SK-N-SH (cell line): ENCODE measurements at regions not wholly inside any gene's neighbourhood (a gene's known extent, or its start where the extent isn't known, plus 50 kb on each side); places are given as distances from the start of the nearest gene placed in this dataset.

ENCODE experiments used
- CTCF ChIA-PET: fragments of 300-600, 350-600 bp; formaldehyde crosslinking; extraction: SDS; loops from one replicate; lab custom pipeline; 2021; lab: Yijun Ruan, JAX
- POLR2A ChIA-PET: fragments of 350-600 bp; sonication (Branson Sonifier 250); formaldehyde crosslinking; extraction: SDS; loops from one replicate; lab custom pipeline; 2020; ENCODE audit warnings: antibody characterized with exemption, inconsistent platforms; lab: Yijun Ruan, JAX
- DNase-seq: peaks from one replicate; pipeline ENCODE4 v3.0.0; 2012
- H2AFZ ChIP-seq: fragments of 200-600 bp; sonication (generic); 2 replicates; pipeline ENCODE4 v1.8.1; 2016; ENCODE audit warnings: antibody characterized with exemption, mild to moderate bottlenecking, low read depth
- H3F3A ChIP-seq: fragments of 200-600 bp; sonication (generic); replicated peaks from 2 replicates; pipeline ENCODE3; 2016; ENCODE audit warnings: antibody characterized with exemption, mild to moderate bottlenecking; ENCODE audit not compliant: insufficient read depth
- H3K27ac ChIP-seq, 2 experiments: fragments of 200-500 bp in 1 of 2; fragments of 200-600 bp in 1 of 2; sonication (Bioruptor generic) in 1 of 2; sonication (generic), shearing (Covaris generic) in 1 of 2; 2 replicates each; pipeline versions ENCODE4 v1.5.1 to v1.6.1; 2014 to 2016; ENCODE audit warnings: low read depth in 2 of 2, inconsistent platforms in 1 of 2, low read length in 1 of 2, mild to moderate bottlenecking in 1 of 2, mixed read lengths in 1 of 2
- H3K27me3 ChIP-seq: fragments of 200-600 bp; sonication (generic), shearing (Covaris generic); 2 replicates; pipeline ENCODE4 v1.6.1; 2016; ENCODE audit warnings: mixed run types; ENCODE audit not compliant: insufficient read depth
- H3K36me3 ChIP-seq, 2 experiments: fragments of 200-500 bp in 1 of 2; fragments of 200-600 bp in 1 of 2; sonication (Bioruptor generic) in 1 of 2; sonication (generic) in 1 of 2; replicated peaks in 1 of 2; 2 replicates each; pipeline versions ENCODE3 to v1.5.1; 2014 to 2016; ENCODE audit warnings: low read length in 1 of 2, mild to moderate bottlenecking in 1 of 2; ENCODE audit not compliant: insufficient read depth in 2 of 2, control insufficient read depth in 1 of 2
- H3K4me1 ChIP-seq, 2 experiments: fragments of 200-500 bp in 1 of 2; fragments of 200-600 bp in 1 of 2; sonication (Bioruptor generic) in 1 of 2; sonication (generic), shearing (Covaris generic) in 1 of 2; 2 replicates each; pipeline versions ENCODE4 v1.5.1 to v1.6.1; 2014 to 2016; ENCODE audit warnings: low read depth in 1 of 2, low read length in 1 of 2, mixed run types in 1 of 2; ENCODE audit not compliant: insufficient read depth in 2 of 2, control insufficient read depth in 1 of 2
- H3K4me2 ChIP-seq: fragments of 200-600 bp; sonication (generic), shearing (Covaris generic); 2 replicates; pipeline ENCODE4 v1.6.1; 2017; ENCODE audit warnings: mixed run types
- H3K4me3 ChIP-seq, 2 experiments: fragments of 200-500 bp in 1 of 2; fragments of 200-600 bp in 1 of 2; sonication (Bioruptor generic) in 1 of 2; sonication (generic), shearing (Covaris generic) in 1 of 2; 2 replicates each; pipeline versions ENCODE4 v1.5.1 to v1.8.1; 2014 to 2016; ENCODE audit warnings: low read depth in 2 of 2, inconsistent platforms in 1 of 2, low read length in 1 of 2, mild to moderate bottlenecking in 1 of 2, mixed read lengths in 1 of 2, moderate library complexity in 1 of 2
- H3K79me2 ChIP-seq: fragments of 200-600 bp; sonication (generic); 2 replicates; pipeline ENCODE4 v1.8.1; 2017; ENCODE audit warnings: mild to moderate bottlenecking; ENCODE audit not compliant: insufficient read depth
- H3K9ac ChIP-seq: fragments of 200-600 bp; sonication (generic); 2 replicates; pipeline ENCODE4 v1.6.1; 2017; ENCODE audit warnings: mixed run types
- H3K9me2 ChIP-seq: fragments of 200-600 bp; sonication (generic); 2 replicates; pipeline ENCODE4 v1.6.1; 2017; ENCODE audit warnings: mixed run types
- H3K9me3 ChIP-seq: fragments of 200-600 bp; sonication (generic); 2 replicates; pipeline ENCODE4 v1.6.1; 2017; ENCODE audit warnings: mixed run types, mild to moderate bottlenecking, moderate library complexity
- H4K20me1 ChIP-seq: fragments of 200-600 bp; sonication (generic); 2 replicates; pipeline ENCODE4 v1.6.1; 2017; ENCODE audit warnings: mild to moderate bottlenecking, mixed run types; ENCODE audit not compliant: insufficient read depth
- CHD2 ChIP-seq: fragments of 150-350 bp; IDR thresholded peaks from 2 replicates; pipeline ENCODE4 v1.6.1; 2018; ENCODE audit warnings: low read length; ENCODE audit not compliant: partially characterized antibody
- ELF1 ChIP-seq: IDR thresholded peaks from 2 replicates; pipeline ENCODE4 v1.4.0; 2012
- EP300 ChIP-seq, 2 experiments: IDR thresholded peaks; 2 replicates each; pipeline versions ENCODE4 v1.4.0 to v1.6.1; 2012; ENCODE audit warnings: borderline replicate concordance in 1 of 2, low read depth in 1 of 2, low read length in 1 of 2
- FOXM1 ChIP-seq: IDR thresholded peaks from 2 replicates; pipeline ENCODE4 v1.4.0; 2012; ENCODE audit warnings: low read depth, mild to moderate bottlenecking
- GABPA ChIP-seq: IDR thresholded peaks from 2 replicates; pipeline ENCODE4 v1.4.0; 2012; ENCODE audit warnings: low read depth, mild to moderate bottlenecking
- RFX5 ChIP-seq: IDR thresholded peaks from 2 replicates; pipeline ENCODE4 v1.6.1; 2012; ENCODE audit warnings: mild to moderate bottlenecking, improper control_type of control experiment, low read length
- RXRA ChIP-seq: IDR thresholded peaks from 2 replicates; pipeline ENCODE4 v1.4.0; 2012; ENCODE audit warnings: low read depth, mild to moderate bottlenecking, borderline replicate concordance
- SIN3A ChIP-seq: IDR thresholded peaks from 2 replicates; pipeline ENCODE4 v1.6.1; 2012; ENCODE audit warnings: low read depth, mild to moderate bottlenecking, low read length, moderate library complexity, borderline replicate concordance
- TAF1 ChIP-seq: IDR thresholded peaks from 2 replicates; pipeline ENCODE4 v1.6.1; 2012; ENCODE audit warnings: low read depth, mild to moderate bottlenecking, low read length, moderate library complexity, borderline replicate concordance
- YY1 ChIP-seq: IDR thresholded peaks from 2 replicates; pipeline ENCODE4 v1.4.0; 2012; ENCODE audit warnings: low read depth, mild to moderate bottlenecking
- WGBS: methylation state at CpG from one replicate; pipeline ENCODE4 v1.1.6; 2017; ENCODE audit warnings: low lambda C conversion rate; 5-methylcytosine and 5-hydroxymethylcytosine counted together
- TF ChIP-seq, protein P1 (sequence below): fragments of 150-350 bp; IDR thresholded peaks from 2 replicates; pipeline ENCODE4 v1.6.1; 2017; ENCODE audit warnings: antibody characterized with exemption, low read length, low read depth, borderline replicate concordance
- TF ChIP-seq, protein P2 (sequence below): IDR thresholded peaks from 2 replicates; pipeline ENCODE4 v1.6.1; 2012; ENCODE audit warnings: mild to moderate bottlenecking, low read depth, low read length, moderate library complexity
- TF ChIP-seq, protein P3 (sequence below): fragments of 150-350 bp; IDR thresholded peaks from 2 replicates; pipeline ENCODE4 v1.6.1; 2016; ENCODE audit warnings: mild to moderate bottlenecking, low read depth, low read length

DNA sequence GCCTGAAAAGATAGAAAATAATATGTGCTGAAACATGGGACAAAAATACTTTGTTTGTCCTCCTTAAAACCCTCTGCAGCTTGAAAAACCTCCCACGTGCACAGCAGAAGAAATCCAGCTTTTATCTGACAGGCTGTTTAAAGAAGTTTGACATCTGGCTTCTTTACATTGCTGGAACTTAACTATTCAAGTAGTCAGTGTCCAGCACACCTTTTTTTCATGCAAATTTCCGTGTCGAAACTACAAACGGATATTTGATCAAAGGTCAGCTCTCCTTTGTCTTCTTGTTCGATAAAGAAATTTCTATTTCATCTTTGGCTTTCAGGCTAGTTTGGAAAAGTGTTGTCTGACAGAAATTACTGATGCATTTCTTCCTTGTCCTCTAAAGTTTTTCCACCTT, 66.8 kb upstream of the KBTBD8 start (continued):
- TF ChIP-seq EP300 (IDR thresholded peaks at IDR 0.05; ENCODE audit: borderline replicate concordance in 1 of 2, low read depth in 1 of 2, low read length in 1 of 2), result no peak

DNA sequence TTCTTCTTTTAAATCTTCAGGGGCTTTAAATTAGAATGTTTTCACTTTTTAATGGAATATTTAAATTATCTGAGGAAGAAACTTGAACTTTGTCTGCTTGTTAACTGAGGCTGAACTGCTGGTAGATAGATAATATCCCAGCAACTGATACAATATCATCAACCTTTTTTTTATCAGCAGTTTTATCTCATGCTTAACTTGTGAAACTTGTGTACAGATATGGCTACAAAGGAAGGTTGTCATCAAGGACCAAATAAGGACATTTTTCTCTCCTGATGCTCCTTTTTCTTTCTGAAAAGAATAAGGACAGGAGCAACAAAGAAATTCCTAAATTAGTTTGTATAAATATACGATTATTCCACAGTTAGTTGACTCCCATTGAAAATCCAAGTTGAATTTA, 66.4 kb upstream of the KBTBD8 start:
- H3K27me3 ChIP-seq, result no peaks in the 10 kb centered on the region
- H3K27ac ChIP-seq, result no peak overlapping the region
- no peaks in the 10 kb centered on the region for H3F3A ChIP-seq
- H3K4me3 ChIP-seq, result no peak overlapping the region
- no peak overlapping the region for H3K4me2 ChIP-seq
- no peak for TF ChIP-seq GABPA
- TF ChIP-seq RXRA, result no peak
- TF ChIP-seq CHD2, result no peak
- no peak for TF ChIP-seq TAF1
- TF ChIP-seq FOXM1, result no peak
- TF ChIP-seq YY1, result no peak
- TF ChIP-seq SIN3A, result no peak
- TF ChIP-seq, protein P1, sequence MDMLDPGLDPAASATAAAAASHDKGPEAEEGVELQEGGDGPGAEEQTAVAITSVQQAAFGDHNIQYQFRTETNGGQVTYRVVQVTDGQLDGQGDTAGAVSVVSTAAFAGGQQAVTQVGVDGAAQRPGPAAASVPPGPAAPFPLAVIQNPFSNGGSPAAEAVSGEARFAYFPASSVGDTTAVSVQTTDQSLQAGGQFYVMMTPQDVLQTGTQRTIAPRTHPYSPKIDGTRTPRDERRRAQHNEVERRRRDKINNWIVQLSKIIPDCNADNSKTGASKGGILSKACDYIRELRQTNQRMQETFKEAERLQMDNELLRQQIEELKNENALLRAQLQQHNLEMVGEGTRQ, result no peak
- TF ChIP-seq ELF1, result no peak
- TF ChIP-seq, all 33 proteins: peak for 0
- no peaks in the 10 kb centered on the region for H4K20me1 ChIP-seq
- WGBS, result 0% methylated on average over 1 of the region's 1 CpG
- no peak overlapping the region for H3K9ac ChIP-seq
- no peak overlapping the region for H2AFZ ChIP-seq
- H3K36me3 ChIP-seq, result no peaks in the 10 kb centered on the region
- ChIA-PET POLR2A (no interaction called here), CTCF (interaction anchor here (0.6 to 1.3 kb wide), 2 partner anchors 13 to 1944 kb away, joined by 3 to 4 read pairs; no protein-coding TSS in a partner anchor)
- H3K4me1 ChIP-seq, result no peaks in the 10 kb centered on the region
- no peaks in the 10 kb centered on the region for H3K9me3 ChIP-seq
- DNase-seq, result no peak
- H3K9me2 ChIP-seq, result no peaks in the 10 kb centered on the region
- no peaks in the 10 kb centered on the region for H3K79me2 ChIP-seq

DNA sequence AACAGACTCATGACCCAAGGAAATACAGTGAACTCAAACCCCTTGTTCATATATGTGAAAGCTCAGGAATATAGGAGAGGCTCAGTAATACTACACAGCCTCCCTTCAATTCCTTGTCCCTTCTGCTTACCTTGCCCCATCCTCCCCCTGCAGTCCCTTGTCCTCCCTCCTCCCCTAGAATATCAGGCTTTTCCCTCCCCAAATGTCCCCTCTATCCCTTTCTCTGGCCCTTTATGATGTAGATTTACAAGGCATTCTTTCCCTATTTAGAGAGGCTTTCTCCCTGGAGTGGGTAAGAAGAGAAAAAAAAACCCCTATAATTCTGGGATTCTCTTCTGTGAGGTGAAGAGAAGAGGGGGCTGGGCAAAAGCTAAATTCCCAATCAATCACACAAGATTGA, 64.9 kb upstream of the KBTBD8 start:
- CTCF ChIA-PET, result interaction anchor here (2.0 kb wide), 1 partner anchor 38 kb away, joined by 8 read pairs; no protein-coding TSS in a partner anchor

More for the DNA sequence above, 64.9 kb upstream of the KBTBD8 start:
- Histone ChIP-seq H3K27me3 (no peaks in the 10 kb centered on the region), H4K20me1 (no peaks in the 10 kb centered on the region), H3K9me2 (no peaks in the 10 kb centered on the region), H3F3A (no peaks in the 10 kb centered on the region), H3K36me3 (no peaks in the 10 kb centered on the region), H3K4me2 (no peak overlapping the region), H3K9me3 (no peaks in the 10 kb centered on the region), H3K4me3 (no peak overlapping the region), H3K4me1 (no peaks in the 10 kb centered on the region), H3K9ac (no peak overlapping the region), H2AFZ (no peak overlapping the region), H3K79me2 (no peaks in the 10 kb centered on the region), H3K27ac (no peak overlapping the region)
- TF ChIP-seq, protein P2, sequence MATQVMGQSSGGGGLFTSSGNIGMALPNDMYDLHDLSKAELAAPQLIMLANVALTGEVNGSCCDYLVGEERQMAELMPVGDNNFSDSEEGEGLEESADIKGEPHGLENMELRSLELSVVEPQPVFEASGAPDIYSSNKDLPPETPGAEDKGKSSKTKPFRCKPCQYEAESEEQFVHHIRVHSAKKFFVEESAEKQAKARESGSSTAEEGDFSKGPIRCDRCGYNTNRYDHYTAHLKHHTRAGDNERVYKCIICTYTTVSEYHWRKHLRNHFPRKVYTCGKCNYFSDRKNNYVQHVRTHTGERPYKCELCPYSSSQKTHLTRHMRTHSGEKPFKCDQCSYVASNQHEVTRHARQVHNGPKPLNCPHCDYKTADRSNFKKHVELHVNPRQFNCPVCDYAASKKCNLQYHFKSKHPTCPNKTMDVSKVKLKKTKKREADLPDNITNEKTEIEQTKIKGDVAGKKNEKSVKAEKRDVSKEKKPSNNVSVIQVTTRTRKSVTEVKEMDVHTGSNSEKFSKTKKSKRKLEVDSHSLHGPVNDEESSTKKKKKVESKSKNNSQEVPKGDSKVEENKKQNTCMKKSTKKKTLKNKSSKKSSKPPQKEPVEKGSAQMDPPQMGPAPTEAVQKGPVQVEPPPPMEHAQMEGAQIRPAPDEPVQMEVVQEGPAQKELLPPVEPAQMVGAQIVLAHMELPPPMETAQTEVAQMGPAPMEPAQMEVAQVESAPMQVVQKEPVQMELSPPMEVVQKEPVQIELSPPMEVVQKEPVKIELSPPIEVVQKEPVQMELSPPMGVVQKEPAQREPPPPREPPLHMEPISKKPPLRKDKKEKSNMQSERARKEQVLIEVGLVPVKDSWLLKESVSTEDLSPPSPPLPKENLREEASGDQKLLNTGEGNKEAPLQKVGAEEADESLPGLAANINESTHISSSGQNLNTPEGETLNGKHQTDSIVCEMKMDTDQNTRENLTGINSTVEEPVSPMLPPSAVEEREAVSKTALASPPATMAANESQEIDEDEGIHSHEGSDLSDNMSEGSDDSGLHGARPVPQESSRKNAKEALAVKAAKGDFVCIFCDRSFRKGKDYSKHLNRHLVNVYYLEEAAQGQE, result no peak
- TF ChIP-seq RFX5 (no peak), CHD2 (no peak)
- TF ChIP-seq, protein P3, sequence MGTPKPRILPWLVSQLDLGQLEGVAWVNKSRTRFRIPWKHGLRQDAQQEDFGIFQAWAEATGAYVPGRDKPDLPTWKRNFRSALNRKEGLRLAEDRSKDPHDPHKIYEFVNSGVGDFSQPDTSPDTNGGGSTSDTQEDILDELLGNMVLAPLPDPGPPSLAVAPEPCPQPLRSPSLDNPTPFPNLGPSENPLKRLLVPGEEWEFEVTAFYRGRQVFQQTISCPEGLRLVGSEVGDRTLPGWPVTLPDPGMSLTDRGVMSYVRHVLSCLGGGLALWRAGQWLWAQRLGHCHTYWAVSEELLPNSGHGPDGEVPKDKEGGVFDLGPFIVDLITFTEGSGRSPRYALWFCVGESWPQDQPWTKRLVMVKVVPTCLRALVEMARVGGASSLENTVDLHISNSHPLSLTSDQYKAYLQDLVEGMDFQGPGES, result no peak
- POLR2A ChIA-PET, result no interaction called here
- no peak for DNase-seq
